GM12878 (cell line): ENCODE measurements at regions not wholly inside any gene's neighbourhood (a gene's known extent, or its start where the extent isn't known, plus 50 kb on each side); places are given as distances from the start of the nearest gene placed in this dataset.

Experiments
- ATAC-seq: fragments of 200-7000 bp; cut with Tn5 transposase; 3 replicates; pipeline ENCODE4 v1.9.1; 2020; ENCODE audit warnings: mild to moderate bottlenecking, moderate library complexity
- BruUV-seq: library from RNA; stranded (reverse); fragments of 400-500 nt; replicated peaks from 2 replicates; lab custom pipeline; 2021; lab: Mats Ljungman, UMichigan
- CTCF ChIA-PET: fragments of 300-600 bp; sonication (Branson Sonifier 250); formaldehyde crosslinking; extraction: SDS; loops from one replicate; lab custom pipeline; 2021; ENCODE audit warnings: inconsistent platforms; lab: Yijun Ruan, JAX
- POLR2A ChIA-PET: fragments of 350-600 bp; formaldehyde crosslinking; extraction: SDS; loops from one replicate; lab custom pipeline; 2021; ENCODE audit warnings: inconsistent platforms; lab: Charles Lee
- RAD21 ChIA-PET: fragments of 300-600 bp; sonication (Branson Sonifier 250); formaldehyde crosslinking; loops from one replicate; lab custom pipeline; 2023; ENCODE audit warnings: antibody characterized with exemption; ENCODE audit not compliant: unreplicated experiment; lab: Charles Lee
- SMC1A ChIA-PET: fragments of 300-600 bp; sonication (Branson Sonifier 250); formaldehyde crosslinking; loops from one replicate; lab custom pipeline; 2023; ENCODE audit not compliant: unreplicated experiment, uncharacterized antibody; lab: Charles Lee
- DNase-seq: peaks from one replicate; pipeline ENCODE4 v3.0.0-alpha.2; 2011; ENCODE audit warnings: low read depth, low spot score
- FAIRE-seq: peaks from 3 replicates; lab custom pipeline; 2011; peaks lifted over from hg19 to GRCh38; lab: Jason Lieb, UNC
- H2AFZ ChIP-seq: 2 replicates; pipeline ENCODE4 v1.6.0; 2011; ENCODE audit warnings: low read depth, low read length, control low read depth; ENCODE audit not compliant: control insufficient read depth
- H3K27ac ChIP-seq: 2 replicates; pipeline ENCODE4 v1.5.1; 2011; ENCODE audit warnings: control low read depth; ENCODE audit not compliant: control insufficient read depth, insufficient read depth
- H3K27me3 ChIP-seq, 2 experiments: replicated peaks in 1 of 2; 2 replicates each; pipeline versions ENCODE4 v1.6.0 to v1.6.1; 2011; ENCODE audit warnings: low read length in 1 of 2; ENCODE audit not compliant: control insufficient read depth in 2 of 2, insufficient read depth in 2 of 2
- H3K36me3 ChIP-seq, 2 experiments: 2 replicates each; pipeline ENCODE4 v1.5.1; 2011; ENCODE audit warnings: low read length in 1 of 2; ENCODE audit not compliant: control insufficient read depth in 2 of 2, insufficient read depth in 2 of 2
- H3K4me1 ChIP-seq: 2 replicates; pipeline ENCODE4 v1.6.1; 2011; ENCODE audit warnings: mild to moderate bottlenecking, low read length, moderate library complexity, mixed read lengths; ENCODE audit not compliant: control insufficient read depth, insufficient read depth
- H3K4me2 ChIP-seq: 2 replicates; pipeline ENCODE4 v1.6.0; 2011; ENCODE audit warnings: control low read depth; ENCODE audit not compliant: control insufficient read depth, insufficient read depth
- H3K4me3 ChIP-seq: fragments of 200-600 bp; sonication (generic); 2 replicates; pipeline ENCODE4 v1.5.1; 2016
- H3K79me2 ChIP-seq: 2 replicates; pipeline ENCODE4 v1.6.0; 2011; ENCODE audit warnings: low read length; ENCODE audit not compliant: control insufficient read depth, insufficient read depth
- H3K9ac ChIP-seq: 2 replicates; pipeline ENCODE4 v1.8.0; 2011; ENCODE audit warnings: low read length, control low read depth, mixed read lengths; ENCODE audit not compliant: control insufficient read depth, insufficient read depth
- H3K9me3 ChIP-seq: replicated peaks from 3 replicates; pipeline ENCODE4 v1.5.1; 2011; ENCODE audit warnings: mild to moderate bottlenecking, low read length; ENCODE audit not compliant: control insufficient read depth, insufficient read depth
- H4K20me1 ChIP-seq: 2 replicates; pipeline ENCODE4 v1.6.0; 2011; ENCODE audit not compliant: control insufficient read depth, insufficient read depth
- CHD1 ChIP-seq: IDR thresholded peaks from 2 replicates; pipeline ENCODE4 v1.6.1; 2012; ENCODE audit warnings: low read depth, low read length, improper control_type of control experiment
- GABPA ChIP-seq: IDR thresholded peaks from 2 replicates; pipeline ENCODE4 v1.6.1; 2014; ENCODE audit warnings: antibody characterized with exemption, low read depth, mild to moderate bottlenecking, inconsistent platforms
- HDAC2 ChIP-seq: fragments of 200-600 bp; sonication (generic); IDR thresholded peaks from 2 replicates; pipeline ENCODE4 v1.6.1; 2017
- KDM1A ChIP-seq: fragments of 200-600 bp; sonication (generic); IDR thresholded peaks from 2 replicates; pipeline ENCODE4 v1.6.1; 2016; ENCODE audit warnings: borderline replicate concordance
- SMARCA5 ChIP-seq: fragments of 450-650 bp; IDR thresholded peaks from 2 replicates; pipeline ENCODE4 v1.6.1; 2017; ENCODE audit warnings: mild to moderate bottlenecking
- SMC3 ChIP-seq: IDR thresholded peaks from 2 replicates; pipeline ENCODE4 v1.6.1; 2011; ENCODE audit warnings: low read length, improper control_type of control experiment, borderline replicate concordance
- TCF12 ChIP-seq: IDR thresholded peaks from 2 replicates; pipeline ENCODE4 v1.6.1; 2011; ENCODE audit warnings: low read depth, mild to moderate bottlenecking, low read length
- ZNF592 ChIP-seq: fragments of 450-650 bp; IDR thresholded peaks from 2 replicates; pipeline ENCODE4 v1.6.1; 2017; ENCODE audit warnings: mild to moderate bottlenecking, moderate library complexity
- WGBS: methylation state at CpG from one replicate; pipeline ENCODE4 v1.1.6; 2016; ENCODE audit warnings: low lambda C conversion rate; ENCODE audit not compliant: insufficient replicate concordance, insufficient coverage; ENCODE audit errors: missing lambda C conversion rate; 5-methylcytosine and 5-hydroxymethylcytosine counted together
- in situ Hi-C: fragments of 300-500 bp; cut with MboI; formaldehyde crosslinking; loops from 9 replicates; pipeline ENCODE4 v1.14.3; 2018; ENCODE audit warnings: mixed read lengths
- intact Hi-C: fragments of 100-400 bp; cut with micrococcal nuclease; formaldehyde crosslinking; loops from one replicate; pipeline ENCODE4 v1.14.2; 2022; ENCODE audit not compliant: unreplicated experiment

GRCh38 chr9:86822006-86822801 is 125.1 kb downstream of the GAS1 start (continued):
- no peak for TF ChIP-seq ZNF592
- TF ChIP-seq GABPA: no peak
- TF ChIP-seq, all 136 proteins: peak for 0

- H3K4me1 ChIP-seq: no peaks in the 10 kb centered on the region
- ATAC-seq (no peak), DNase-seq (no peak), FAIRE-seq (no peak)
- no peak overlapping the region for H3K9ac ChIP-seq
- RAD21 ChIA-PET: no interaction called here
- no TSS peak for BruUV-seq
- no peak overlapping the region for H3K4me3 ChIP-seq
- no peak overlapping the region for H3K4me2 ChIP-seq
- in situ Hi-C loops: no loop called here
- SMC1A ChIA-PET: no interaction called here
- TF ChIP-seq CHD1: no peak
- TF ChIP-seq SMC3: no peak
- TF ChIP-seq TCF12: no peak
- no peak for TF ChIP-seq KDM1A
- TF ChIP-seq HDAC2: no peak
- no peak for TF ChIP-seq SMARCA5
- H3K36me3 ChIP-seq: no peaks in the 10 kb centered on the region
- intact Hi-C loops: no loop called here
- no peak overlapping the region for H2AFZ ChIP-seq
- under 1% methylated on average over 8 of the region's 8 CpGs for WGBS
- H3K27ac ChIP-seq: no peak overlapping the region
- no peaks in the 10 kb centered on the region; the same call in 2 of the 3 replicates for H3K9me3 ChIP-seq
- H4K20me1 ChIP-seq: no peaks in the 10 kb centered on the region
- POLR2A ChIA-PET: no interaction called here
- no peaks in the 10 kb centered on the region for H3K27me3 ChIP-seq
- CTCF ChIA-PET: no interaction called here
- H3K79me2 ChIP-seq: no peaks in the 10 kb centered on the region
Observed at GRCh38 chr9:86821006-86821845, 126.1 kb downstream of the GAS1 start.
